Epidermal melanocyte (primary cell): ENCODE measurements at regions not wholly inside any gene's neighbourhood (a gene's known extent, or its start where the extent isn't known, plus 50 kb on each side); places are given as distances from the start of the nearest gene placed in this dataset.

Source experiments
- DNase-seq: peaks from one replicate; pipeline ENCODE4 v3.0.0; 2011; ENCODE audit warnings: low spot score; ENCODE audit not compliant: insufficient read length

- DNase-seq, result no peak
Measured at GRCh38 chr13:75132701-75133695, 349.0 kb downstream of the TBC1D4 start.

GRCh38 chr13:75129331-75129730 is 352.6 kb downstream of the TBC1D4 start:
- no peak for DNase-seq

- DNase-seq, result no peak
Measured at GRCh38 chr13:75124415-75124814, 357.6 kb downstream of the TBC1D4 start.

- DNase-seq, result no peak
Measured at GRCh38 chr13:75123428-75123827, 358.5 kb downstream of the TBC1D4 start.

- DNase-seq, result no peak
Measured at GRCh38 chr13:75120085-75120484, 361.9 kb downstream of the TBC1D4 start.

GRCh38 chr13:75115171-75115570 is 366.8 kb downstream of the TBC1D4 start:
- DNase-seq, result no peak

- DNase-seq, result no peak
Measured at GRCh38 chr13:75103976-75104375, 378.0 kb downstream of the TBC1D4 start.

- no peak for DNase-seq
Measured at GRCh38 chr13:75102001-75102716, 379.8 kb downstream of the TBC1D4 start.

GRCh38 chr13:75101348-75101747 is 380.6 kb downstream of the TBC1D4 start:
- DNase-seq, result no peak

GRCh38 chr13:75092143-75092542 is 389.8 kb downstream of the TBC1D4 start:
- DNase-seq, result no peak

- no peak for DNase-seq
Measured at GRCh38 chr13:75091718-75092117, 390.3 kb downstream of the TBC1D4 start.

- no peak for DNase-seq
Measured at GRCh38 chr13:75090872-75091615, 390.9 kb downstream of the TBC1D4 start.

- no peak for DNase-seq
Measured at GRCh38 chr13:75088915-75089314, 393.1 kb downstream of the TBC1D4 start.

GRCh38 chr13:75079226-75079625 is 402.7 kb downstream of the TBC1D4 start:
- no peak for DNase-seq

- DNase-seq, result no peak
Measured at GRCh38 chr13:75076476-75076875, 405.5 kb downstream of the TBC1D4 start.

GRCh38 chr13:75073786-75074185 is 408.2 kb downstream of the TBC1D4 start:
- DNase-seq, result no peak

- DNase-seq, result no peak
Measured at GRCh38 chr13:75072891-75073290, 409.1 kb downstream of the TBC1D4 start.

GRCh38 chr13:75072368-75072767 is 409.6 kb downstream of the TBC1D4 start:
- no peak for DNase-seq

GRCh38 chr13:75071796-75072195 is 410.2 kb downstream of the TBC1D4 start:
- no peak for DNase-seq

GRCh38 chr13:75071395-75071794 is 410.6 kb downstream of the TBC1D4 start:
- DNase-seq, result no peak

GRCh38 chr13:75061909-75062308 is 420.1 kb downstream of the TBC1D4 start:
- DNase-seq, result no peak

GRCh38 chr13:75055296-75055695 is 426.7 kb downstream of the TBC1D4 start:
- no peak for DNase-seq
